ENCODE measurements at regions not wholly inside any gene's neighbourhood (a gene's known extent, or its start where the extent isn't known, plus 50 kb on each side); places are given as distances from the start of the nearest gene placed in this dataset.

GRCh38 chr7:104956753-104957450 is 57.1 kb upstream of the KMT2E start (continued):
- peak; percentile 81 for TF ChIP-seq ATF7 (IDR thresholded peaks at IDR 0.05; ENCODE audit: low read depth)
- no peak for TF ChIP-seq ZNF274 (IDR thresholded peaks at IDR 0.05; ENCODE audit: insufficient read depth, insufficient read length)
- TF ChIP-seq, protein P1, sequence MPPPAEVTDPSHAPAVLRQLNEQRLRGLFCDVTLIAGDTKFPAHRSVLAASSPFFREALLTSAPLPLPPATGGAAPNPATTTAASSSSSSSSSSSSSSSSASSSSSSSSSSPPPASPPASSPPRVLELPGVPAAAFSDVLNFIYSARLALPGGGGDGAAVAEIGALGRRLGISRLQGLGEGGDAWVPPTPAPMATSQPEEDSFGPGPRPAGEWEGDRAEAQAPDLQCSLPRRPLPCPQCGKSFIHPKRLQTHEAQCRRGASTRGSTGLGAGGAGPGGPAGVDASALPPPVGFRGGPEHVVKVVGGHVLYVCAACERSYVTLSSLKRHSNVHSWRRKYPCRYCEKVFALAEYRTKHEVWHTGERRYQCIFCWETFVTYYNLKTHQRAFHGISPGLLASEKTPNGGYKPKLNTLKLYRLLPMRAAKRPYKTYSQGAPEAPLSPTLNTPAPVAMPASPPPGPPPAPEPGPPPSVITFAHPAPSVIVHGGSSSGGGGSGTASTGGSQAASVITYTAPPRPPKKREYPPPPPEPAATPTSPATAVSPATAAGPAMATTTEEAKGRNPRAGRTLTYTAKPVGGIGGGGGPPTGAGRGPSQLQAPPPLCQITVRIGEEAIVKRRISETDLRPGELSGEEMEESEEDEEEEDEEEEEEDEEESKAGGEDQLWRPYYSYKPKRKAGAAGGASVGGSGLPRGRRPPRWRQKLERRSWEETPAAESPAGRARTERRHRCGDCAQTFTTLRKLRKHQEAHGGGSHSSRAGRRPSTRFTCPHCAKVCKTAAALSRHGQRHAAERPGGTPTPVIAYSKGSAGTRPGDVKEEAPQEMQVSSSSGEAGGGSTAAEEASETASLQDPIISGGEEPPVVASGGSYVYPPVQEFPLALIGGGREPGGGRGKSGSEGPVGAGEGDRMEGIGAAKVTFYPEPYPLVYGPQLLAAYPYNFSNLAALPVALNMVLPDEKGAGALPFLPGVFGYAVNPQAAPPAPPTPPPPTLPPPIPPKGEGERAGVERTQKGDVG (CRISPR knock-in tag; IDR thresholded peaks at IDR 0.05), result no peak
- no peak for TF ChIP-seq BCL3 (IDR thresholded peaks at IDR 0.05; ENCODE audit: borderline replicate concordance, insufficient read depth, low read depth, low read length, poor library complexity, severe bottlenecking)
- TF ChIP-seq TCF3 (IDR thresholded peaks at IDR 0.05; ENCODE audit: borderline replicate concordance, insufficient read depth, low read depth, low read length), result no peak
- TF ChIP-seq TBL1XR1 (IDR thresholded peaks at IDR 0.05; ENCODE audit: low read depth, low read length), result no peak
- TF ChIP-seq LARP7 (IDR thresholded peaks at IDR 0.05), result no peak
- TF ChIP-seq CBFB (IDR thresholded peaks at IDR 0.05; ENCODE audit: low read depth), result peak; percentile 73
- TF ChIP-seq CHD1 (IDR thresholded peaks at IDR 0.05; ENCODE audit: low read depth, low read length), result no peak
- TF ChIP-seq TARDBP (IDR thresholded peaks at IDR 0.05; ENCODE audit: borderline replicate concordance), result no peak
- no peak for TF ChIP-seq MYC (IDR thresholded peaks at IDR 0.05; ENCODE audit: insufficient read depth, insufficient read length, insufficient replicate concordance, low read length, severe bottlenecking)
- TF ChIP-seq ASH2L (IDR thresholded peaks at IDR 0.05; ENCODE audit: borderline replicate concordance, low read depth), result no peak; the same call in 1 of the 2 replicates
- TF ChIP-seq ZNF622 (IDR thresholded peaks at IDR 0.05), result no peak
- TF ChIP-seq SUZ12 (IDR thresholded peaks at IDR 0.05; ENCODE audit: unreplicated experiment), result no peak
- TF ChIP-seq, protein P2, sequence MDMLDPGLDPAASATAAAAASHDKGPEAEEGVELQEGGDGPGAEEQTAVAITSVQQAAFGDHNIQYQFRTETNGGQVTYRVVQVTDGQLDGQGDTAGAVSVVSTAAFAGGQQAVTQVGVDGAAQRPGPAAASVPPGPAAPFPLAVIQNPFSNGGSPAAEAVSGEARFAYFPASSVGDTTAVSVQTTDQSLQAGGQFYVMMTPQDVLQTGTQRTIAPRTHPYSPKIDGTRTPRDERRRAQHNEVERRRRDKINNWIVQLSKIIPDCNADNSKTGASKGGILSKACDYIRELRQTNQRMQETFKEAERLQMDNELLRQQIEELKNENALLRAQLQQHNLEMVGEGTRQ (IDR thresholded peaks at IDR 0.05; ENCODE audit: borderline replicate concordance, low read depth, low read length), result no peak
- TF ChIP-seq TAF1 (IDR thresholded peaks at IDR 0.05; ENCODE audit: borderline replicate concordance, low read depth, low read length), result no peak
- no peak for TF ChIP-seq ZNF24 (IDR thresholded peaks at IDR 0.05)
- no peak for TF ChIP-seq ZBTB33 (IDR thresholded peaks at IDR 0.05)
- no peak for TF ChIP-seq ZNF592 (IDR thresholded peaks at IDR 0.05)
